Adrenal gland (tissue), 9 donors: ENCODE measurements at regions not wholly inside any gene's neighbourhood (a gene's known extent, or its start where the extent isn't known, plus 50 kb on each side); places are given as distances from the start of the nearest gene placed in this dataset.

Experiments used
- DNase-seq, 7 donors: peaks; one replicate each; pipeline ENCODE4 v3.0.0-alpha.2; 2019 to 2020
- H3K27ac ChIP-seq, 5 donors: fragments of 200-600 bp; sonication (generic) in 4 of 5; 1 replicate in 3 of 5; 2 replicates in 2 of 5; pipeline versions ENCODE4 v1.5.1 to v1.8.0; 2016 to 2020; ENCODE audit warnings: mild to moderate bottlenecking in 1 of 5
- H3K27me3 ChIP-seq: fragments of 200-600 bp; 2 replicates; pipeline ENCODE4 v1.8.0; 2021
- H3K36me3 ChIP-seq, 2 donors: fragments of 200-600 bp; replicated peaks in 1 of 2; 1 replicate in 1 of 2; 2 replicates in 1 of 2; pipeline versions ENCODE4 v1.5.1 to v1.8.0; 2018 to 2022
- H3K4me1 ChIP-seq, 2 donors: fragments of 200-600 bp; replicated peaks in 1 of 2; 1 replicate in 1 of 2; 2 replicates in 1 of 2; pipeline versions ENCODE4 v1.5.1 to v1.8.0; 2018 to 2021
- H3K4me3 ChIP-seq, 4 donors: fragments of 200-600 bp; sonication (generic) in 3 of 4; one replicate each; pipeline ENCODE4 v1.5.1; 2016 to 2018
- H3K9me3 ChIP-seq, 3 donors: fragments of 200-600 bp; sonication (generic) in 1 of 3; replicated peaks in 1 of 3; 1 replicate in 2 of 3; 2 replicates in 1 of 3; pipeline versions ENCODE4 v1.5.1 to v1.8.0; 2016 to 2021
- CTCF ChIP-seq, 6 experiments: fragments of 450-650 bp in 4 of 6; fragments of 200-600 bp in 2 of 6; sonication (generic) in 1 of 6; IDR thresholded peaks; 1 replicate in 5 of 6; 2 replicates in 1 of 6; pipeline versions ENCODE4 v1.5.1 to v1.8.0; 2016 to 2021; ENCODE audit warnings: antibody characterized with exemption in 6 of 6, mild to moderate bottlenecking in 2 of 6, moderate library complexity in 1 of 6
- POLR2A ChIP-seq, 2 donors: fragments of 450-650 bp; IDR thresholded peaks; one replicate each; pipeline ENCODE4 v1.6.1; 2017; ENCODE audit warnings: antibody characterized with exemption in 2 of 2, mild to moderate bottlenecking in 2 of 2, moderate library complexity in 1 of 2
- WGBS, 4 donors: extraction: QIAGEN DNeasy Blood & Tissue Kit in 2 of 4; methylation state at CpG; one replicate each; pipeline versions ENCODE4 v1.1.5 to v1.1.7; 2013 to 2017; 5-methylcytosine and 5-hydroxymethylcytosine counted together
- intact Hi-C, 2 donors: fragments of 100-400 bp; cut with DNase I; formaldehyde crosslinking; loops; one replicate each; pipeline versions ENCODE4 v1.14.1 to v1.15.0; 2022 to 2023
- donor health status: healthy with polysubstance abuse.
- donor health status: Bipolar disorder and iron deficiency.
- donor health status: DM: yes; HTN: yes; CAD: no.
- donor health status: DM: no; HTN: no; CAD: no.
- donor health status: DM: no; HTN: no; CAD: no.

DNA sequence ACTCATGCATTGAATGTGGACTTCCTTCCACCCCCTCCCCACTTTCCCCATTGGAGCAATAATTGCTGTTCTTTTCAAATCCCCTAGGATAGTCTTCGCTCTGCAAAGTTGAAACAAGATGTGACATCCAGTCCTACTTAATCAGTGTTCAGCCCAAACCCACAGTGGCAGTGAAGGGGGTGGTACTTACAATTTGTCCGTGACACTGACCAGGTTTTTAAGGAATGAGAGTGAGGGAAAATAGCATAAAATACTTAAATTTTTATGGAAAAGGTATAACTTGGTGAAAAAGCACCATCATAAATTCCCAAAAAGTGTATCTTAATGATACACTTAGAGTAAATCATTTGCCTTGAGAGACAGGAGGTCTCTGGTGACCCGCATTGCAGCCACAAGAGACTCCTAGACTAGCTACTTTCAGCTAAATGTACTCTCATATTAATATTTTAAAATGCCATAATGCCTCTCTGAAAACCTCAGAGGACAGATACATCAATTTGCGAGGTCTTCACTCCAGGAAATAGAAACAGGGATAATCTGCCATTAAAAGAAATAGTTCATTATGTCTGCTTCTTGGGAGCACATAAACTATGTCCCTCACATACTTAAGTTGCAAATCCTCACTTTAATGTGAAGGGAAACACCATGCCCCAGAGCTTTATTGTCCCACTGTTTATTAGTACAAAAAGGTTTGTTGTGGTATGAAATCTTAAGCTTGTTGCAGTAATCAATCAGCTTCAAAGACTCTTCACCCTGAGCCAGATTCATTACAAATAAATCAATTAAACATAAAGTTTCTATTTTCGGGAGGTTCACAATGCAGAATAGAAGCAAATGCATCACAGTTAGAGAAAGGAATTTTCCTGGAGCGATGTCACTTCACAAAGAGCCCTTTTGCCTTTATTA is 343.6 kb upstream of the ISL1 start:
- Histone ChIP-seq H3K4me1 (no peaks in the 10 kb centered on the region), H3K36me3 (no peaks in the 10 kb centered on the region), H3K27me3 (no peaks in the 10 kb centered on the region), H3K9me3 (peaks cover 0 to 4% (median 0%) of the 10 kb centered on the region in 3 donors), H3K27ac (no peak overlapping the region), H3K4me3 (no peak overlapping the region)
- DNase-seq = no peak
- WGBS, 4 donors = 55 to 63% (median 59%) methylated on average over 6 of the region's 6 CpGs
- TF ChIP-seq CTCF (IDR thresholded peaks at IDR 0.05) (no peak), POLR2A (IDR thresholded peaks at IDR 0.05) (no peak)
- intact Hi-C loops = no loop called here

DNA sequence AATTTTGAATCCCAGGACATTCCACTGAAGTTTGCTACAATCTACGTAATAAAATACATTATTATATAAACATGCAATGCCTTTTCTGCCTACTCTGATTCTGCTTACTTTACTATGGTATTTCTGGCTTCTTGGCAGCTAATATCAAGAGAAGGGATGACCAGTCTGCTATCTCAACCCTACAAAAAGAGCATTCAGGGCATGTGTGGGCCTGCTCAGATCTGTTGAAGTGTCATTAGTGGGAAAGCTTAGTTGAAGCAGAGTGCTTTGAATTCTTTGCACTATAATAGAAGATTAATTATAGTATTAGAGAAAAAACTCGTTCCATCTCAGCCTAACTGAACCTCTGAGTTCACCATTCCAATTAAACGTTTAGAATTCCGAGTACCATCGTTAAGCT is 339.5 kb upstream of the ISL1 start:
- Histone ChIP-seq H3K4me1 (no peaks in the 10 kb centered on the region), H3K27me3 (no peaks in the 10 kb centered on the region), H3K9me3 (peaks cover 0 to 4% (median 0%) of the 10 kb centered on the region in 3 donors), H3K4me3 (no peak overlapping the region), H3K27ac (no peak overlapping the region), H3K36me3 (no peaks in the 10 kb centered on the region)
- 68 to 76% (median 72%) methylated on average over 5 of the region's 5 CpGs for WGBS, 4 donors
- DNase-seq = no peak
- intact Hi-C loops = no loop called here
- TF ChIP-seq CTCF (IDR thresholded peaks at IDR 0.05) (no peak), POLR2A (IDR thresholded peaks at IDR 0.05) (no peak)

DNA sequence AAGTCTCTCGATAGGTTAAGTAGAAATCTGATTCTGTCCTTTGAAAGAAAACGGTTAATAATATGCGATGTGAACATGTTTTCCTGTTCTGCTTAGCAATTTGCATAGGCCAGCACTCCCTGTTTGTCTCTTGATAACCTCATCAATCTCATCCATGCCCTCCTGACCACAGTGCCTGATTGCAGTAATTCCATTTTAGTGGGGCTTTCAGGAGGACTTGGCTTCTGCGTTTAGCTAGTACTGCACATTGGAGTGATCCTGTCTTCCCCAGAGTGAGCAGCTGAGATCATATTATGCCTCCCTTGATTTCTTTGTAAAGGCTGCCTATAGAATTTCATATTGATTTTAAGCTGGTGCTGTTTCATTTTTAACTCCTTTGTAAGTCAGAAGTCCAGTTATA is 335.9 kb upstream of the ISL1 start:
- Histone ChIP-seq H3K27me3 (no peaks in the 10 kb centered on the region), H3K4me3 (no peak overlapping the region), H3K9me3 (no peaks in the 10 kb centered on the region), H3K4me1 (no peaks in the 10 kb centered on the region), H3K27ac (no peak overlapping the region), H3K36me3 (no peaks in the 10 kb centered on the region)
- intact Hi-C loops = no loop called here
- TF ChIP-seq POLR2A (IDR thresholded peaks at IDR 0.05) = no peak
- TF ChIP-seq CTCF (IDR thresholded peaks at IDR 0.05) = no peak
- no peak for DNase-seq
- 41 to 58% (median 49%) methylated on average over 4 of the region's 4 CpGs for WGBS, 4 donors

DNA sequence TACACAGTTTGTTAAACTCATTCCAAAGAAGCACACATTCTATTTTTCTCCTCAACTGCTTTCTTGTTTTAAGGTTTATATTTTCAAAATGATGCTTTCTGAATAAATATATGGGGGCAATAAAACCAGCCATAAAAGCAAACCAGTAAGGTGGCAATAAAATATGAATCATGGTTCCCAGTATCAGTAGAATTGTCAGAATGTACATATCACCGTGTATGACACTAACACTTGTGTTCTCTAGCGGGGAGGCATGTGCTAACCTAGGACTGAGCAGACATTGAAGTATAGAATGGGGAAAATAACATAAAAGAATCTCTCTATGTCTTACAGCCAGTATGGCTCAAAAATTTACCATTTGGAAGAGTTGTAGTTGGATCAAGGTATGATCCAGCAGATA is 329.9 kb upstream of the ISL1 start:
- intact Hi-C loops = no loop called here
- H3K27me3 ChIP-seq = peaks cover 4% of the 10 kb centered on the region
- no peak overlapping the region for H3K4me3 ChIP-seq
- TF ChIP-seq CTCF (IDR thresholded peaks at IDR 0.05) (no peak), POLR2A (IDR thresholded peaks at IDR 0.05) (no peak)
- 64 to 81% (median 73%) methylated on average over 2 of the region's 2 CpGs for WGBS, 4 donors
- H3K36me3 ChIP-seq = no peaks in the 10 kb centered on the region
- H3K9me3 ChIP-seq = no peaks in the 10 kb centered on the region
- H3K27ac ChIP-seq = no peak overlapping the region
- DNase-seq = no peak
- H3K4me1 ChIP-seq = no peaks in the 10 kb centered on the region
